HG02938 (cell line): ENCODE measurements at regions not wholly inside any gene's neighbourhood (a gene's known extent, or its start where the extent isn't known, plus 50 kb on each side); places are given as distances from the start of the nearest gene placed in this dataset.

Experiments used
- ATAC-seq: cut with Tn5 transposase; IDR thresholded peaks from one replicate; pipeline ENCODE4 v1.9.1; 2021; ENCODE audit warnings: mild to moderate bottlenecking, moderate library complexity; ENCODE audit not compliant: unreplicated experiment

GRCh38 chr4:96521046-96521536 lies 681.2 kb downstream of the PDHA2 start:
- no peak for ATAC-seq

DNA sequence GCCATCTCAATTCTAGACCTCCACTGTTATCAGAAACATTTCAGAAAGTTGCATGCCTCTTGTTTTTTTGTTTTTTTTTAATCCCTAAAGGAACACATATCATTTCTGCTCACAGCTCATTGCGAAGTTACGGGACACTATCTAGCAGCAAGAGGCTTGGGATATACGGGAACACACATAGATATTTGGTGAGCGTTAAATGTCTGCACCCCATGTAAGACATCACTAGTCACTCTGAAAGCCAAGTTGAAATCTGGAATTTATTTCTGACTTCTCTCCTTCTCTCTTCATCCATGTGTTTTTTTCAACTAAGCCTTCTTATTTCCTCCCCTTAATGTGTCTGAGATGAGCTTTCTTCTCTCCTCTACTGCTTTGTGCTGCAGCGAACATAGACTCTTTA lies 683.7 kb downstream of the PDHA2 start:
- no peak for ATAC-seq

GRCh38 chr4:96524311-96524875 lies 684.5 kb downstream of the PDHA2 start:
- no peak for ATAC-seq

DNA sequence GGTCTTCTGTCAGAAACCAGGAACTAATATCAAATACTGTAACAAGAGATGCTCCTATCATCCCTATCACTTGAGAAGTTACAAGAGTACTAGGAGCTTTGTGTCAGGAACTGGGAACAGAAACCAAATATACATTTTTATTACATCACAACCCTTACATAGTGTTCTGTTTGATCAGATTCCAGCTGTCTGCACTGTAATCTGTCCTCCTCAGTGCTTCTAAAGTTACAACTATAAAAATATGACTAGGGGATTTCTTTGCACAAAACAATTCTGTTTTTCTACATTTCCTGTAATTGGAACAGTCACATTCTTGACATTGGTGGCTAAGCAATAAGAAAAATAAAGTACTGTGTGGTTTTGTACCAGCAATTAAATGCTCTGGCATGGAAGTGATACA lies 686.0 kb downstream of the PDHA2 start:
- no peak for ATAC-seq

GRCh38 chr4:96526625-96527024 lies 686.7 kb downstream of the PDHA2 start:
- no peak for ATAC-seq

GRCh38 chr4:96531836-96532235 lies 691.9 kb downstream of the PDHA2 start:
- ATAC-seq = no peak

GRCh38 chr4:96543346-96543745 lies 703.5 kb downstream of the PDHA2 start:
- no peak for ATAC-seq

- ATAC-seq = no peak
Measured at GRCh38 chr4:96558466-96558865, 718.6 kb downstream of the PDHA2 start.

GRCh38 chr4:96566755-96567154 lies 726.9 kb downstream of the PDHA2 start:
- no peak for ATAC-seq

DNA sequence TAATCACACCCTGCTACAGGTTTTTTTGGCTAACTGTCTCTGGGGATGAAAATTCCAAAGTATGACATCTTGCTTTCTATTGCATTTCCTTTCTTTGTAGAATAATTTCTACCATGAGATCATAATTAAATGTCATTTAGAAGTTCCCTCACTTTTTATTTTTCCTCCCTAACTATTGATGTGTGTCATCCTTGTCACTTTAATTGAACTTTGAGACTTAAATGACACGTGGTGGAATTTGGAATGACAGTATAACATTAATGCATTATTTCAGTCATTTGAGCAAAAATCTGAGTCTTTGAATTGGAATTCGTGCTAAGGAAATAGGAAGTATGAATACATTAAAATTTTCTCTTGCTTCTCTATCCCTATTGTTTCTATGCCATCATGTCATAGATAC lies 745.4 kb downstream of the PDHA2 start:
- no peak for ATAC-seq

- ATAC-seq = no peak
Measured at GRCh38 chr4:96593422-96593821, 753.5 kb downstream of the PDHA2 start.

DNA sequence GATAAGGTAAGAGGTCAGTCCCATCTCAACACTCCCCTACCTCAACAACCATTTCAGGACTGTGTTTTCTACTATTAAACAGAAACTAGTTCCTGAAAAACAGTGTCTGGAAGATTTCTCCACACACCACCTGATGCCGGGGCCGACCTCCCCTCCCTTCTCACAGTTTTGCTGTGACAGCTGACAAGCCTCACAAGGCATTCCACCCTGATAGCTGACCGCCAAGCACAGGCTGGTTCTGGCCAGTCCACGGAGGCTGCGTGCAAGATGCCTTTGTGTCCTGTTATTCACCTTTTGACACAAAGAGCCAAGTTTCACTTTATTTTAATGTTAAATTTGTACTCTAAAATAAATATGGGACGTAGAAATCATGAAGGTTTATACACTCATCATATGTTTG lies 758.6 kb downstream of the PDHA2 start:
- no peak for ATAC-seq

DNA sequence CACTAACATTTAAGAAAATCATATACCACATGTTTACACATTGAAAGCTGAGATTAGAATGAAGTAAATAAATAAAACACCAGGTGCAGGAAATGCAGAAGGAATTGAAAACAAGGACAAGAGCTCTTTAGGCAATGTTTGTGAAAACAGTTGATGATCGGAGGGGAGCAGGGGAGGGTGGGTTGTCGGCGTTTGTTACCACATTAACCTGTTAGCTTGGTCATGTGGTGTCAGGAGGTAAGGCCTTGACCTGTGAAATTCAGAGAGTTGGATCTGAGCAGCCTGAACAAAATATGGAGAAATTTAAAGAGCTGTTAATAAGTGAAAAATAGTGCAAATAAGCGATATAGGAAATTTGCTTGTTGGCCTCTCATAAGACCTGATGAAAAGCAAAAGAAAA lies 759.9 kb downstream of the PDHA2 start:
- ATAC-seq = no peak

DNA sequence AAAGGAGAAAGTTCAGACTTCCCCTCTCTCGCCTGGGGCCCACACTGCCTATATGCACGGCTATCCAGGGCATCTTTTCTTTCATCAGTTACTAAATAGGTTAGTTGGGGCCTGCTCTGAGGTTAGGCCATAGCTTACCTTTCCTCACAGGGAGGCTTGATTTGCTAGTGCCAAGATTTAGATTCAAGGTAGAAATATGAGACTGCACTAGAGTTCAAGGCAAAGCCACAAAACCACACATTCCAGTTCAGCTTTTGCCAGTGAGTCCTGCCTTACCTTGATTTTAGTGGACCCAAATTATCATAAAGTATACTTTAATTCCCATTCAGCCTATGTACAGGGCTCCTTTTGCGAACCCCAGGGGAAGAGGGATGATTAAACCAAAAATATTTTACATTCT lies 762.8 kb downstream of the PDHA2 start:
- ATAC-seq = no peak

DNA sequence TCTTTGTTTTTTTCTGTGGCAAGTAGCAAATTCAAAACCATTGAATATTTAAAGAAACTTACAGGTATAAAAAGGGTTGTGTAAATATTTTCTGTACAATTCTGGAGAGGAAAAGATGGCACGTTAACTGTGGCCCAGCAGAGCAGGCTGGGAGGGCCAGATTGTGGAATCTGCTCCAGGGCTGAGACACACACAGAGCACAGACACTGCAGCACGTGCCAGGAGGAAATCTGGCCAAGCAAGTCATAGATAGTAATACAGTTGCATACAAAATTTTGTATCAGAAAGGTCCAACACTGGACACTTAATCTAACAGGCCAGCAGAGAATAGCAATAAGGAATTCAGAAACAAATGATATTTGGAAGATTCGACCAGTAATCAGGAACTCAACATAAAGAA lies 763.7 kb downstream of the PDHA2 start:
- no peak for ATAC-seq

DNA sequence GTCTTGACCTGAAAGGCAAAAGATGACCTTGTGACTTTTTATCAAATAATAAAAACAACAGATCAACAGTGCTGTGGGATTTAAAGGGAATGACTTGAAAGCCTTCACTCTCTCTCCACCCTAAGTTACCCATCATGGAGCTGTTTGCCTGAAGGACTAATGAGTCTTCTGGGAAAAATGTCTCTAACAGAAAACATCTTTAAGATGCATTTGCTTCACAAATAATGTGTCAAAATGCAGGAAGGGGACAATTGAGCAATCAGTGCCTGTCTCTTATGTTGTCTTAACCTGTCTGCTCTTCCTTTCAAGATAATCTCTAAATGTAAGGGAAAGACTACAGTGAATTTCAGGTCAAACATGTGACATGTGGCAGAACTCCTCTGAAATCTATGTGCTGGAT lies 766.6 kb downstream of the PDHA2 start:
- ATAC-seq = no peak

DNA sequence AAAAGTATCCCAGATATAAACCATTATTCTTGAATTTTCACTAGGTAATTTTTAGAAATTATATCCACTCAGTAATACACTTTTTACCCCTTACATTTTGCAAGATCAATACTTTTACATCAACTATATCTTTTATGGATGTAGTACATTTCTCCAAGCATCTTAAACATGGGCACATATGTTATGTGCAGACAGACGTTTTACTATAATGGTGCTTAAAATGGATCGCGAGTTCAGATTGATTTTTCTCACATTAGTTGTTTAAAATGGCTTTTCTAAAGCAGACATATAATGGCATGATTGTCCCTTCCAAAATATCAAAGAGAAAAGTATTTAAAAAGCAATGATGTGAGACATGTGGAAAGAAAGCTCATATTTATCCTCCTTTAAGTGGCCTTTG lies 786.1 kb downstream of the PDHA2 start:
- ATAC-seq = no peak

GRCh38 chr4:96630839-96631238 lies 790.9 kb downstream of the PDHA2 start:
- ATAC-seq = no peak

DNA sequence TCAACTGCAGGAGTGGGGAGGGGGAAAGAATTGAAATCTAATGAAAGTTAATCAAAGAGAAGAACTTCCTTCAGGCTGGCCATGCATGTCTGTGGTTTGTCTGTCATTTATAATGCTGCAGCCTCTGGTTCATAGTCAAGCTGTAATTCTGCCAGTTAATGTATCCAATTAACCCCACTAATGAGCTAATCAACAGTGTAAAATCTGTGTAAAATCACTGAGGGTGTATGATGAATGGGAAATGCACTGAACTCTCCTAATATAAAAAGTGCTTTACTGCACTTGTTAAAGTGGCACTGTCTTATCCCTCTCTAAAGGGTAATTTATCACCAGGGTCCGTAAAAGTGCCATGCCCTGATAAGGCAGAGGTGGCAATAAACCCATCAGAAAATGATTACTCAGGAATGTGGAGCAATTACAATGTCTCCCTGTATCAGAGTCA lies 798.1 kb downstream of the PDHA2 start:
- no peak for ATAC-seq

GRCh38 chr4:96639932-96640331 lies 800.0 kb downstream of the PDHA2 start:
- no peak for ATAC-seq

DNA sequence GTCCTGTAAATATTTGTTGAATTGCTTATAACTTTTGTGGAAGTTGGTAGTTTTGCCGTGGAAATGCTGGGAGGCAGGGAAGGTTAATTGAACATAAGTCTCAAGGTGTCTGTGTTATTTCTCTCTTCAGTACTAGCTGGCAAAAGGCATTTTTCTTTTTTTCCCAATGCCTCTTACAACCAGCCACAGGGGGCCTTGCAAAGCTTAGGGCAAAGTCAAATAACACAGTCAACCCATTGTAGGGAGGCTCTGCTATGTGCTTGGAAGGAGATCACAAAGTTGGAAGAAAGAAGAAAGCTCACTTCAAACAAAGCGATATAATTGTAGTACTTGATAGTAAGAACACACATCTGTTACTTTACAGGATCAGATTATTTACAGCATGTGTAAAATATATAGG lies 802.6 kb downstream of the PDHA2 start:
- no peak for ATAC-seq

- no peak for ATAC-seq
Measured at GRCh38 chr4:96646146-96646545, 806.3 kb downstream of the PDHA2 start.

- ATAC-seq = no peak
Measured at GRCh38 chr4:96649536-96649935, 809.6 kb downstream of the PDHA2 start.
